22Rv1 (cell line): ENCODE measurements at regions not wholly inside any gene's neighbourhood (a gene's known extent, or its start where the extent isn't known, plus 50 kb on each side); places are given as distances from the start of the nearest gene placed in this dataset.
A peak's percentile ranks its signal among the peaks of the same experiment; 100 is the strongest.

ENCODE experiments used
- H3K27ac ChIP-seq: fragments of 450-650 bp; 2 replicates; pipeline ENCODE4 v1.5.1; 2017
- ZFX ChIP-seq: fragments of 450-650 bp; IDR thresholded peaks from 2 replicates; pipeline ENCODE4 v1.6.1; 2017; ENCODE audit warnings: antibody characterized with exemption, borderline replicate concordance
- TF ChIP-seq, protein P1 (sequence below): fragments of 450-650 bp; IDR thresholded peaks from 2 replicates; pipeline ENCODE4 v1.5.1; 2017; ENCODE audit warnings: mild to moderate bottlenecking

DNA sequence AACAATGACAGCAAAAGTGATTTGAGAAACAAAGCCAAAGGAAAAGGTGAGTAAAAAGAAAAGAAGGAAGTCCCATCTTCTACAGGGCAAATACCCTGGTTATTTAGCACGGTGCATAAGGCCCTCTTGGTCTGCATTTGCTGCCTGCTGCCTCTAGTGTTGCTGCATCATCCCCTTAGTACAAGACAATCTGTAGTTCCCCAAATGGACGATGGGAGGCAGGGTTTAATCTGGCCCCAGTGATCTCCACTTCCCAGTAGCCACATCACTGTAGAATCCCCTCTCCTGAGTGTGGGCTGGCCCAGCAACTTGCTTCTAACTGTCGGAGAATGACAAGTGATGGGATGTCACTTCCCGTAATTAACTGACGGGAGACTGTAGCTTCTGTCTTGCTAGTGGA, 85.1 kb downstream of the CTAGE1 start:
- TF ChIP-seq, protein P1, sequence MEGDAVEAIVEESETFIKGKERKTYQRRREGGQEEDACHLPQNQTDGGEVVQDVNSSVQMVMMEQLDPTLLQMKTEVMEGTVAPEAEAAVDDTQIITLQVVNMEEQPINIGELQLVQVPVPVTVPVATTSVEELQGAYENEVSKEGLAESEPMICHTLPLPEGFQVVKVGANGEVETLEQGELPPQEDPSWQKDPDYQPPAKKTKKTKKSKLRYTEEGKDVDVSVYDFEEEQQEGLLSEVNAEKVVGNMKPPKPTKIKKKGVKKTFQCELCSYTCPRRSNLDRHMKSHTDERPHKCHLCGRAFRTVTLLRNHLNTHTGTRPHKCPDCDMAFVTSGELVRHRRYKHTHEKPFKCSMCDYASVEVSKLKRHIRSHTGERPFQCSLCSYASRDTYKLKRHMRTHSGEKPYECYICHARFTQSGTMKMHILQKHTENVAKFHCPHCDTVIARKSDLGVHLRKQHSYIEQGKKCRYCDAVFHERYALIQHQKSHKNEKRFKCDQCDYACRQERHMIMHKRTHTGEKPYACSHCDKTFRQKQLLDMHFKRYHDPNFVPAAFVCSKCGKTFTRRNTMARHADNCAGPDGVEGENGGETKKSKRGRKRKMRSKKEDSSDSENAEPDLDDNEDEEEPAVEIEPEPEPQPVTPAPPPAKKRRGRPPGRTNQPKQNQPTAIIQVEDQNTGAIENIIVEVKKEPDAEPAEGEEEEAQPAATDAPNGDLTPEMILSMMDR = peak; percentile 32; the same call in 1 of the 2 replicates
- no peak for TF ChIP-seq ZFX
- H3K27ac ChIP-seq = no peak overlapping the region

DNA sequence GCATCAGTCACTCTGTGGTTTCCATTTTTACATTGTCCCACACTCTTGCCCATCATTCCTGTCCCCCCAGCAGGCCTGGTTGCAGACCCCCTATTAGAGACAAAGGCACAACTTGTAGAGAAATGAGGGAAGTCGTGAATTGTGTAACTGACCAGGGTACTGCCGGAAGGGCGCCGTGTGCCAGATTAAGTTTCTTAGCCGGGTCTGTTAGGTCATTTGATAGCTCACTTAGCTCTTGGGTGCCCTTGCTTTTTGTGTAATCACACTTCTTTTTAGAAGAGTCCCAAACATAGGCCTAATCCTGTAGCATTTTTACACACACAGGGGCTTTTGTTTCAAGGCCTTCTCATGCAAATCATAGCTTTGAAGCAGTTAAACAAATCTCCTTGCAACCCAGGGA, 87.2 kb downstream of the CTAGE1 start:
- H3K27ac ChIP-seq = no peak overlapping the region
- TF ChIP-seq ZFX = no peak
- TF ChIP-seq, protein P1 = no peak

DNA sequence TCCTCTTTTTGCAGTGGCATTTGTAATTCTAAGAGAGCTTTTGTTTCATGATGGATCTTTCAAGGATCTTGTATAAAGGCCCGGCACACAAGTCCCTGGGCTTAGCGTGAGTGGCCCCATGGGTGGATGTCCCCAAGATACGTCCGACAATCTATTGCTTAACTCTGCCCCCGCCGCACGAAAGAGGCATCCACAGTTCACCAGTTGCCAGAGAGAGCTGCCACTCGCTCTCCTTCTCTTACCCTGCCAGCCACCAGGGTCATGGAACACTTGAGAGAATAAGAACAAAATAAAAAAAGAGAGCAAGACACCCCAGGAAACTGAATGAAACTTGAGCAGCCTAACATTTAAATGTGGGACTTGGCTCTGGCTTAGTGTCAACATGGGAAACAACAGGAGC, 92.3 kb downstream of the CTAGE1 start:
- TF ChIP-seq, protein P1 = no peak
- TF ChIP-seq ZFX = no peak
- no peak overlapping the region for H3K27ac ChIP-seq

DNA sequence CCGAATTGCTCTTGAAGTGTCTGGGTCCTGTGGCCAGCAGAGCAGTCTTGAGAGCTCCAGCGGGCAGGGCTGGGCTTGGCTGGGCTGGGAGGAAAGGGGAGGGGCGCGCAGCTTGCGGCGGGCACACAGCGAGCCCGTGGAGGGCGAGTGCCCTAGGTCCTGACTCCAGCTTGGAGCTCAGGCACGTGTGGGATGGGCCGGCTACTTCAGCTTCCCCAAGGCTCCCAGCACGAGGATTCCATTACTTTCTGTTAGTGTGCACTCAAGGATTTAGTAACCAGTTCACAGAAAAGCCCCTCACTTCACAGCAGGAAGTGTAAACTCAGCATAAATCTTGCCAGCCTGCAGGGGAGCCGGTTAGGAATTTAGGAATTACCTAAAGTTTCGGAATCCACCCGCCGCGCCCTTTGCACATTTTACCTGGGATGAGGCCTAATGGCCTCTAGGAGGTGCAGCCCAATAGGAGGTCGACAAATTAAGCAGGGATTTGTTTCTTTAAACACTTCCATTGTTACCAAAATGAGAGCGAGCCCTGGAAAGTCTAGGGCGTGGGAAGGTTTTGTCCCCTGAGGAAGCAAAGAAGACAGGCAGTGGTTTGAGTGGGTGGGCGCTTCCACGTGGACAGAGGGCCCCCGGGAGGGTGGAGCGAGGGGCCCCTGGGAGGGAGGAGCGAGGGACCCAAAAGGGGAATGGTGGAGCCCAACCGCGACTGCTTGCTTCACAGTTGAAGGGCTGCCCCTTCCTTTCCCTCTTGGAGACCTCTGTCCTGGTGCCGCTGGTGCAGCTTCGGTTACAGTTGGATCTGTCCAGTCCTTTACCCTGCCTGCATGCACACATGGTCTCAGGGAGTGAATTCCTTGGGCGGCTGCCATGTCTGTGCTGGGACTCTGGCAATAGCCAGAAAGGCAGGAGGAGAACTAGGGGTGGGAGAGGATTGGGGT, 93.3 kb downstream of the CTAGE1 start:
- no peak for TF ChIP-seq ZFX
- TF ChIP-seq, protein P1 = peak; percentile 30; the same call in 1 of the 2 replicates
- no peak overlapping the region for H3K27ac ChIP-seq

DNA sequence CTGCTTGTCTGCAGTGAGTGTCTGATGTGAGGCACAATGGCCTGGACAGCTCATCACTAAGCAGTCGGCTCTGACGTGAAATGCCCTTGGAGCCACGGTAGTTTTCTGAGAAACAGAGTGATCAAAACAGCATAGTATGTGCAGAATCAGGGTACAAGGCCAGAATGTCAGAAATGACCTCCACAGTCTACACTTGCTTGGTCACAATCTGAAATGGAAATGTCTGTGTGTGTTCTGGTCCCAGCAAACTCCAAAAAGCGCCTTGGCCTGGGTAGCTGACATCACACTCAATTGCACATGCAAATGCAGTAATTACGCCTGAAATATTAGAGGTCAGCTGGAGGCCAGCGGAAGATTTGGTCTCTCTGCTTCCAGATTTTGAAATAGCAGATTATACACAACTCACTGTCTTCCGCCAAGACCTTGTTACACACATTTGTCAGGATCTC, 95.4 kb downstream of the CTAGE1 start:
- H3K27ac ChIP-seq = no peak overlapping the region
- TF ChIP-seq ZFX = no peak
- TF ChIP-seq, protein P1 = no peak

DNA sequence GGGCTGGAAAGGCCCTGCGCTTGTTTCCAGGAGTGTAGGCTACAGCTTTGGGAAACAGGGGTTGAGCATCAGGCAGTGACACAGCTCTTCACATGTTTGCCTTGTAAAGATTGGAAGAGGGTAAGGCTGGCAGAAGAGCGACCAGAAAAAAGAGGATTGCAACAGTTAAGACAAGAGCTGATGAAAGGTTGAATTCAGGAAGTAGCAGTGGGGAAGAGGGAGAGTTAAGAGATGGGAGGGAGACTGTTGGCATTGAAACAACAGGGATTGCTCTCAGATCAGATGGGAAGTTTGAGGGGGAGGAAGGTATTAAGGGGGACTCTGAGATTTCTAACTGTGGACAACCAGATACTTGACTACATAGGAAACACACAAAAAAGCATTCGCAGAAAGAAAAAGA, 96.9 kb downstream of the CTAGE1 start:
- H3K27ac ChIP-seq = no peak overlapping the region

DNA sequence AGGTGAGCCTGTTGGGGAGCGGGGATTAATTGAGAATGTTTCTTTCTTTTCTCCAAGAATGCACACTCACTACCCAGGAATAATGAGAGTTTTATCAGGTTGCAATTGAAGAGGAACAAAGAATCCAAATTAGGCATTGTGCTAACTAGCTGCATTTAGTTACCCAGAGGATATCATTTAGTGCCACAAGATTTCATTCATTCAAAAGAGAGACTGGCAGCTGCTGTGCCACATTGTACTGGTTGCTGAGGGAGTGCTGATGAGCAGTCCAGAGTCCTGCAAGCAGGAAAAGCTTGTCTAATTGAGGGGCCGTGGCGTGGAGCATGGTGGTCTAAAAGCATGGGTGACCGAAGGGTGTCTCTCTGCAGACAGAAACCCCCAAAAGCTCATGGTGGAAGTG, 97.6 kb downstream of the CTAGE1 start:
- H3K27ac ChIP-seq = no peak overlapping the region
- TF ChIP-seq, protein P1 = no peak
- no peak for TF ChIP-seq ZFX

More for the DNA sequence above, 96.9 kb downstream of the CTAGE1 start:
- TF ChIP-seq, protein P1 = no peak
- no peak for TF ChIP-seq ZFX
